OCI-LY7 (cell line): ENCODE measurements at regions not wholly inside any gene's neighbourhood (a gene's known extent, or its start where the extent isn't known, plus 50 kb on each side); places are given as distances from the start of the nearest gene placed in this dataset.
A peak's percentile ranks its signal among the peaks of the same experiment; 100 is the strongest.

Source experiments
- BruUV-seq: library from RNA; stranded (reverse); fragments of 400-500 nt; replicated peaks from 2 replicates; lab custom pipeline; 2021; lab: Mats Ljungman, UMichigan
- CTCF ChIA-PET: fragments of 300-600 bp; sonication (Branson Sonifier 250); formaldehyde crosslinking; loops from one replicate; lab custom pipeline; 2022; ENCODE audit warnings: antibody characterized with exemption; ENCODE audit not compliant: unreplicated experiment; lab: Charles Lee
- POLR2A ChIA-PET: fragments of 300-600 bp; sonication (Branson Sonifier 250); formaldehyde crosslinking; loops from one replicate; lab custom pipeline; 2022; ENCODE audit warnings: antibody characterized with exemption; lab: Charles Lee
- DNase-seq: peaks from one replicate; pipeline ENCODE4 v3.0.0-alpha.2; 2015; ENCODE audit warnings: low spot score
- H2AFZ ChIP-seq: fragments of 200-600 bp; sonication (generic), shearing (Covaris generic); 2 replicates; pipeline ENCODE4 v1.6.1; 2014; ENCODE audit warnings: mild to moderate bottlenecking, antibody characterized with exemption, low read length, moderate library complexity
- H3K27ac ChIP-seq: fragments of 200-600 bp; sonication (generic); 2 replicates; pipeline ENCODE4 v1.5.1; 2014; ENCODE audit warnings: mixed run types, low read depth, mild to moderate bottlenecking, moderate library complexity, low read length, inconsistent platforms; ENCODE audit not compliant: poor library complexity, severe bottlenecking
- H3K36me3 ChIP-seq: fragments of 200-600 bp; sonication (generic); 2 replicates; pipeline ENCODE4 v1.6.1; 2014; ENCODE audit warnings: mild to moderate bottlenecking, antibody characterized with exemption, low read length, moderate library complexity, mixed read lengths; ENCODE audit not compliant: insufficient read depth
- H3K4me1 ChIP-seq: fragments of 200-600 bp; sonication (generic); 2 replicates; pipeline ENCODE4 v1.5.1; 2014; ENCODE audit warnings: mild to moderate bottlenecking, low read length; ENCODE audit not compliant: insufficient read depth, poor library complexity, severe bottlenecking
- H3K4me2 ChIP-seq: fragments of 200-600 bp; sonication (generic); 2 replicates; pipeline ENCODE4 v1.6.1; 2014; ENCODE audit warnings: mild to moderate bottlenecking, low read length
- H3K4me3 ChIP-seq: fragments of 200-600 bp; sonication (generic); 2 replicates; pipeline ENCODE4 v1.5.1; 2014; ENCODE audit warnings: mild to moderate bottlenecking, low read depth, low read length; ENCODE audit not compliant: poor library complexity, severe bottlenecking
- H3K79me2 ChIP-seq: fragments of 200-600 bp; sonication (generic); 2 replicates; pipeline ENCODE4 v1.6.1; 2016; ENCODE audit warnings: low read depth, mild to moderate bottlenecking, low read length, moderate library complexity, mixed read lengths; ENCODE audit not compliant: insufficient read depth
- H3K9me2 ChIP-seq: fragments of 200-600 bp; sonication (generic); 2 replicates; pipeline ENCODE4 v1.6.1; 2016; ENCODE audit warnings: mild to moderate bottlenecking, low read length, mixed read lengths; ENCODE audit not compliant: insufficient read depth
- H3K9me3 ChIP-seq: fragments of 200-600 bp; sonication (generic); 2 replicates; pipeline ENCODE4 v1.6.1; 2014; ENCODE audit warnings: mild to moderate bottlenecking, mixed run types, low read length, mixed read lengths
- H4K20me1 ChIP-seq: fragments of 200-600 bp; sonication (generic); 2 replicates; pipeline ENCODE4 v1.6.1; 2014; ENCODE audit warnings: mild to moderate bottlenecking, antibody characterized with exemption, low read length, moderate library complexity, mixed read lengths; ENCODE audit not compliant: insufficient read depth
- EZH2phosphoT487 ChIP-seq: fragments of 200-600 bp; sonication (generic); IDR thresholded peaks from 2 replicates; pipeline ENCODE4 v1.6.1; 2018; ENCODE audit warnings: low read depth, borderline replicate concordance, mild to moderate bottlenecking, mixed run types, antibody characterized with exemption, low read length, moderate library complexity, mixed read lengths
- intact Hi-C: fragments of 100-400 bp; cut with micrococcal nuclease; formaldehyde crosslinking; loops from one replicate; pipeline ENCODE4 v1.10.0; 2022; ENCODE audit not compliant: unreplicated experiment
- TF ChIP-seq, protein P1 (sequence below): fragments of 200-600 bp; sonication (generic); conservative IDR thresholded peaks from 2 replicates; pipeline ENCODE4 v1.5.1; 2014; ENCODE audit warnings: mild to moderate bottlenecking, antibody characterized with exemption, low read length, moderate library complexity, mixed read lengths

- H3K9me2 ChIP-seq: no peaks in the 10 kb centered on the region
- H3K4me3 ChIP-seq: no peak overlapping the region
- no peaks in the 10 kb centered on the region for H3K79me2 ChIP-seq
- H4K20me1 ChIP-seq: no peaks in the 10 kb centered on the region
- H3K27ac ChIP-seq: no peak overlapping the region
- no peaks in the 10 kb centered on the region for H3K36me3 ChIP-seq
- intact Hi-C loops: no loop called here
- no peaks in the 10 kb centered on the region for H3K4me1 ChIP-seq
- no TSS peak for BruUV-seq
- ChIA-PET POLR2A (no interaction called here), CTCF (no interaction called here)
- H3K9me3 ChIP-seq: no peaks in the 10 kb centered on the region
- no peak overlapping the region for H3K4me2 ChIP-seq
- 0 out of 2 replicates have a peak overlapping the region, but pooled peaks have one; percentile 35 for H2AFZ ChIP-seq
- DNase-seq: peak; percentile 1
- TF ChIP-seq, protein P1, sequence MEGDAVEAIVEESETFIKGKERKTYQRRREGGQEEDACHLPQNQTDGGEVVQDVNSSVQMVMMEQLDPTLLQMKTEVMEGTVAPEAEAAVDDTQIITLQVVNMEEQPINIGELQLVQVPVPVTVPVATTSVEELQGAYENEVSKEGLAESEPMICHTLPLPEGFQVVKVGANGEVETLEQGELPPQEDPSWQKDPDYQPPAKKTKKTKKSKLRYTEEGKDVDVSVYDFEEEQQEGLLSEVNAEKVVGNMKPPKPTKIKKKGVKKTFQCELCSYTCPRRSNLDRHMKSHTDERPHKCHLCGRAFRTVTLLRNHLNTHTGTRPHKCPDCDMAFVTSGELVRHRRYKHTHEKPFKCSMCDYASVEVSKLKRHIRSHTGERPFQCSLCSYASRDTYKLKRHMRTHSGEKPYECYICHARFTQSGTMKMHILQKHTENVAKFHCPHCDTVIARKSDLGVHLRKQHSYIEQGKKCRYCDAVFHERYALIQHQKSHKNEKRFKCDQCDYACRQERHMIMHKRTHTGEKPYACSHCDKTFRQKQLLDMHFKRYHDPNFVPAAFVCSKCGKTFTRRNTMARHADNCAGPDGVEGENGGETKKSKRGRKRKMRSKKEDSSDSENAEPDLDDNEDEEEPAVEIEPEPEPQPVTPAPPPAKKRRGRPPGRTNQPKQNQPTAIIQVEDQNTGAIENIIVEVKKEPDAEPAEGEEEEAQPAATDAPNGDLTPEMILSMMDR: no peak
- no peak for TF ChIP-seq EZH2phosphoT487
These were observed 158.0 kb downstream of the EN1 start for GRCh38 chr2:118689456-118689855.

DNA sequence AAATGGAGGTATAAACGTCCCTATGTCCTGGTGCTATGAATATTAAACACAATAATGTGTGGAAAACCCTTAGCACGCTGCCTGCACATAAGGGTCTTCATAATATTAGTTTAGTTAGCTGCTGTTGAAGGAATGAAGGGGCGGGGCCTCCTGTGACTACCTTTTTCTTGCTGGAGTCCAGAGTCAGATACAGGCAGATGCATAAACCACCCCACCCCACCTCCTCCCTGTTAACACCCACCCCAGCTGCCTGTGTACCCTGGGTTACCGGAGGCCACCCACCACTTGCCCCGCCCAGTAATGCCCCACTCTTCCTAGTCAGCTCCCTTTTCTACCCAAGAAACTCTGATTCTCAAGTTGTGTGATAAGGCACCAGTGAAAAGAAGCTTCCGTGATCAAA lies 158.4 kb downstream of the EN1 start:
- H3K79me2 ChIP-seq: no peaks in the 10 kb centered on the region
- H3K9me2 ChIP-seq: no peaks in the 10 kb centered on the region
- TF ChIP-seq EZH2phosphoT487: no peak
- TF ChIP-seq, protein P1: no peak
- no peak overlapping the region for H3K27ac ChIP-seq
- ChIA-PET POLR2A (no interaction called here), CTCF (no interaction called here)
- H3K36me3 ChIP-seq: no peaks in the 10 kb centered on the region
- no TSS peak for BruUV-seq
- DNase-seq: no peak
- H3K9me3 ChIP-seq: no peaks in the 10 kb centered on the region
- no peaks in the 10 kb centered on the region for H4K20me1 ChIP-seq
- no peak overlapping the region for H3K4me3 ChIP-seq
- intact Hi-C loops: no loop called here
- H2AFZ ChIP-seq: 0 out of 2 replicates have a peak overlapping the region, but pooled peaks have one; percentile 35
- H3K4me1 ChIP-seq: no peaks in the 10 kb centered on the region
- no peak overlapping the region for H3K4me2 ChIP-seq

DNA sequence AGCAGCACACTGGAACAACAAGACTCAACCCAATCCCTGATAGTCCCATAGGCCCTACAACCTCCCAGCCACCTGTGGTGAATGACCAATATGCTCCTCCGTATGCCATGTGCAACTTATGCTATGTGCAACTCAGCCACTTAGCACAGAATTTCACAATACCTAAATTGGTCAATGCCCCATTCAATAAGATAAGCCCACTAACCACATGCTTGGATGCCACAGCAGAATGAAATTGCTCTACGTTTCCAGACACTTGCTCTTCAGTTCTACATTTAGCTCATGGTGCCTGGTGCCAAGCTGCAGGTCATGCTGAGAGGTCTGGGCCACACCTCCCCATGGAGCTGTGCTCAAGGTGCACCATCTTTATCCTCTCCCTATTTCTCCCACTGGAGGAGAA lies 159.8 kb downstream of the EN1 start:
- BruUV-seq: no TSS peak
- H3K4me2 ChIP-seq: no peak overlapping the region

More for the DNA sequence above, 159.8 kb downstream of the EN1 start:
- DNase-seq: no peak
- H4K20me1 ChIP-seq: no peaks in the 10 kb centered on the region
- H3K9me2 ChIP-seq: no peaks in the 10 kb centered on the region
- no peaks in the 10 kb centered on the region for H3K4me1 ChIP-seq
- H3K36me3 ChIP-seq: no peaks in the 10 kb centered on the region
- ChIA-PET CTCF (no interaction called here), POLR2A (no interaction called here)
- TF ChIP-seq, protein P1: no peak
- TF ChIP-seq EZH2phosphoT487: no peak
- H3K79me2 ChIP-seq: no peaks in the 10 kb centered on the region
- no peak overlapping the region for H3K4me3 ChIP-seq
- no peak overlapping the region for H3K27ac ChIP-seq
- H3K9me3 ChIP-seq: no peaks in the 10 kb centered on the region
- H2AFZ ChIP-seq: no peak overlapping the region
- intact Hi-C loops: no loop called here
